ENCODE measurements at regions not wholly inside any gene's neighbourhood (a gene's known extent, or its start where the extent isn't known, plus 50 kb on each side); places are given as distances from the start of the nearest gene placed in this dataset.
"Not testable (repeated sequence)": the region's sequence is repeated elsewhere in the genome, so short reads cannot be mapped to it uniquely, and the experiment has no call there.

GRCh38 chr14:30317729-30318128 lies 241.2 kb upstream of the G2E3 start:
- DNase-seq = no peak

GRCh38 chr14:30322819-30323218 lies 236.1 kb upstream of the G2E3 start:
- no peak for DNase-seq

- no peak for DNase-seq
Observed at GRCh38 chr14:30330033-30330432, 228.9 kb upstream of the G2E3 start.

GRCh38 chr14:30330445-30330844 lies 228.5 kb upstream of the G2E3 start:
- no peak for DNase-seq

GRCh38 chr14:30331030-30331429 lies 227.9 kb upstream of the G2E3 start:
- no peak for DNase-seq

- no peak for DNase-seq
Observed at GRCh38 chr14:30332374-30332773, 226.6 kb upstream of the G2E3 start.

GRCh38 chr14:30333934-30334333 lies 225.0 kb upstream of the G2E3 start:
- DNase-seq = no peak

- DNase-seq = no peak
Observed at GRCh38 chr14:30337456-30337855, 221.5 kb upstream of the G2E3 start.

- DNase-seq = no peak
Observed at GRCh38 chr14:30339311-30339901, 219.6 kb upstream of the G2E3 start.

- no peak for DNase-seq
Observed at GRCh38 chr14:30340495-30340894, 218.5 kb upstream of the G2E3 start.

GRCh38 chr14:30345511-30345910 lies 213.4 kb upstream of the G2E3 start:
- DNase-seq = no peak

GRCh38 chr14:30348445-30348844 lies 210.5 kb upstream of the G2E3 start:
- DNase-seq = no peak

GRCh38 chr14:30349520-30349919 lies 209.4 kb upstream of the G2E3 start:
- no peak for DNase-seq

- no peak for DNase-seq
Observed at GRCh38 chr14:30354439-30354838, 204.5 kb upstream of the G2E3 start.

GRCh38 chr14:30355431-30355913 lies 203.5 kb upstream of the G2E3 start:
- no peak for DNase-seq

GRCh38 chr14:30356438-30357202 lies 202.3 kb upstream of the G2E3 start:
- DNase-seq = no peak

- DNase-seq = no peak
Observed at GRCh38 chr14:30357791-30358190, 201.2 kb upstream of the G2E3 start.

- no peak for DNase-seq
Observed at GRCh38 chr14:30362369-30363218, 196.4 kb upstream of the G2E3 start.

- not testable (repeated sequence) for DNase-seq
Observed at GRCh38 chr14:30363219-30363880, 195.6 kb upstream of the G2E3 start.

- no peak for DNase-seq
Observed at GRCh38 chr14:30369502-30370180, 189.3 kb upstream of the G2E3 start.

GRCh38 chr14:30373053-30373452 lies 185.9 kb upstream of the G2E3 start:
- no peak for DNase-seq

- DNase-seq = no peak
Observed at GRCh38 chr14:30373526-30373925, 185.4 kb upstream of the G2E3 start.

Data from NCI-H2171 (cell line).